ENCODE measurements at regions not wholly inside any gene's neighbourhood (a gene's known extent, or its start where the extent isn't known, plus 50 kb on each side); places are given as distances from the start of the nearest gene placed in this dataset.
"Not testable (repeated sequence)": the region's sequence is repeated elsewhere in the genome, so short reads cannot be mapped to it uniquely, and the experiment has no call there.

- no peak for DNase-seq (ENCODE audit: low spot score)
Measured at GRCh38 chr6:15770347-15771143, 107.7 kb upstream of the DTNBP1 start.

GRCh38 chr6:15769511-15770018, 106.7 kb upstream of the DTNBP1 start:
- DNase-seq (ENCODE audit: low spot score), result no peak

GRCh38 chr6:15768999-15769398, 106.2 kb upstream of the DTNBP1 start:
- DNase-seq (ENCODE audit: low spot score), result no peak

- no peak for DNase-seq (ENCODE audit: low spot score)
Measured at GRCh38 chr6:15763837-15764236, 101.0 kb upstream of the DTNBP1 start.

GRCh38 chr6:15763364-15763763, 100.5 kb upstream of the DTNBP1 start:
- no peak for DNase-seq (ENCODE audit: low spot score)

- DNase-seq (ENCODE audit: low spot score), result no peak
Measured at GRCh38 chr6:15761045-15761502, 98.2 kb upstream of the DTNBP1 start.

GRCh38 chr6:15758631-15759215, 95.9 kb upstream of the DTNBP1 start:
- DNase-seq (ENCODE audit: low spot score), result no peak

- no peak for DNase-seq (ENCODE audit: low spot score)
Measured at GRCh38 chr6:15755526-15755925, 92.7 kb upstream of the DTNBP1 start.

GRCh38 chr6:15754706-15755079, 91.9 kb upstream of the DTNBP1 start:
- no peak for DNase-seq (ENCODE audit: low spot score)

- DNase-seq (ENCODE audit: low spot score), result no peak
Measured at GRCh38 chr6:15754035-15754705, 91.3 kb upstream of the DTNBP1 start.

GRCh38 chr6:15752820-15753219, 90.0 kb upstream of the DTNBP1 start:
- no peak for DNase-seq (ENCODE audit: low spot score)

GRCh38 chr6:15751721-15752350, 89.0 kb upstream of the DTNBP1 start:
- DNase-seq (ENCODE audit: low spot score), result no peak

GRCh38 chr6:15748341-15748740, 85.5 kb upstream of the DTNBP1 start:
- no peak for DNase-seq (ENCODE audit: low spot score)

- no peak for DNase-seq (ENCODE audit: low spot score)
Measured at GRCh38 chr6:15747354-15747883, 84.6 kb upstream of the DTNBP1 start.

- DNase-seq (ENCODE audit: low spot score), result no peak
Measured at GRCh38 chr6:15745781-15746180, 83.0 kb upstream of the DTNBP1 start.

- DNase-seq (ENCODE audit: low spot score), result no peak
Measured at GRCh38 chr6:15744818-15745402, 82.1 kb upstream of the DTNBP1 start.

- DNase-seq (ENCODE audit: low spot score), result not testable (repeated sequence)
Measured at GRCh38 chr6:15742013-15742412, 79.2 kb upstream of the DTNBP1 start.

GRCh38 chr6:15741405-15741804, 78.6 kb upstream of the DTNBP1 start:
- DNase-seq (ENCODE audit: low spot score), result no peak

GRCh38 chr6:15739867-15740266, 77.0 kb upstream of the DTNBP1 start:
- no peak for DNase-seq (ENCODE audit: low spot score)

- no peak for DNase-seq (ENCODE audit: low spot score)
Measured at GRCh38 chr6:15739353-15739752, 76.5 kb upstream of the DTNBP1 start.

GRCh38 chr6:15738195-15738594, 75.4 kb upstream of the DTNBP1 start:
- not testable (repeated sequence) for DNase-seq (ENCODE audit: low spot score)

GRCh38 chr6:15736297-15736696, 73.5 kb upstream of the DTNBP1 start:
- no peak for DNase-seq (ENCODE audit: low spot score)
